Fibroblast of lung (primary cell): ENCODE measurements at regions not wholly inside any gene's neighbourhood (a gene's known extent, or its start where the extent isn't known, plus 50 kb on each side); places are given as distances from the start of the nearest gene placed in this dataset.

Experiments used
- DNase-seq, 2 donors: peaks; one replicate each; pipeline versions ENCODE4 v3.0.0 to v3.0.0-alpha.2; 2010; ENCODE audit warnings: low read depth in 2 of 2
- H2AFZ ChIP-seq: 2 replicates; pipeline ENCODE4 v1.5.1; 2012; ENCODE audit warnings: low read length, control low read depth, inconsistent platforms
- H3K27ac ChIP-seq: 2 replicates; pipeline ENCODE4 v1.5.1; 2011; ENCODE audit warnings: low read length, control low read depth; ENCODE audit not compliant: insufficient read depth
- H3K27me3 ChIP-seq: 2 replicates; pipeline ENCODE4 v1.5.1; 2011; ENCODE audit warnings: mild to moderate bottlenecking, low read length; ENCODE audit not compliant: control insufficient read depth, insufficient read depth
- H3K36me3 ChIP-seq: 2 replicates; pipeline ENCODE4 v1.5.1; 2011; ENCODE audit warnings: low read length; ENCODE audit not compliant: control insufficient read depth, insufficient read depth
- H3K4me1 ChIP-seq: 2 replicates; pipeline ENCODE4 v1.5.1; 2011; ENCODE audit warnings: low read length; ENCODE audit not compliant: control insufficient read depth, insufficient read depth; ENCODE audit errors: extremely low read depth
- H3K4me2 ChIP-seq: 2 replicates; pipeline ENCODE4 v1.5.1; 2011; ENCODE audit warnings: low read length, control low read depth; ENCODE audit not compliant: insufficient read depth; ENCODE audit errors: extremely low read depth
- H3K4me3 ChIP-seq, 4 experiments: fragments of 200-600 bp in 1 of 4; sonication (generic) in 1 of 4; replicated peaks in 1 of 4; 2 replicates each; pipeline ENCODE4 v1.5.1; 2011 to 2016; ENCODE audit warnings: low read length in 4 of 4, low read depth in 3 of 4, mild to moderate bottlenecking in 3 of 4, control low read depth in 2 of 4, inconsistent platforms in 1 of 4, mixed read lengths in 1 of 4; ENCODE audit not compliant: insufficient read depth in 1 of 4; ENCODE audit errors: control extremely low read depth in 1 of 4
- H3K79me2 ChIP-seq: 2 replicates; pipeline ENCODE4 v1.5.1; 2012; ENCODE audit warnings: mild to moderate bottlenecking, low read length, inconsistent platforms; ENCODE audit not compliant: control insufficient read depth, insufficient read depth
- H3K9ac ChIP-seq: 2 replicates; pipeline ENCODE4 v1.5.1; 2011; ENCODE audit warnings: mild to moderate bottlenecking, low read length, control low read depth; ENCODE audit not compliant: insufficient read depth
- H3K9me3 ChIP-seq: 2 replicates; pipeline ENCODE4 v1.5.1; 2012; ENCODE audit warnings: low read depth, low read length; ENCODE audit not compliant: control insufficient read depth, insufficient read depth
- H4K20me1 ChIP-seq: 2 replicates; pipeline ENCODE4 v1.5.1; 2011; ENCODE audit warnings: low read length; ENCODE audit not compliant: control insufficient read depth, insufficient read depth; ENCODE audit errors: extremely low read depth
- CTCF ChIP-seq, 2 donors: IDR thresholded peaks in 1 of 2; conservative IDR thresholded peaks in 1 of 2; 1 replicate in 1 of 2; 2 replicates in 1 of 2; pipeline ENCODE4 v1.5.1; 2011 to 2012; ENCODE audit warnings: low read length in 2 of 2, control low read depth in 1 of 2, inconsistent platforms in 1 of 2, low read depth in 1 of 2, mild to moderate bottlenecking in 1 of 2
- EZH2 ChIP-seq: IDR thresholded peaks from 2 replicates; pipeline ENCODE4 v1.5.1; 2012; ENCODE audit warnings: low read length, control low read depth, mild to moderate bottlenecking; ENCODE audit errors: missing control alignments

DNA sequence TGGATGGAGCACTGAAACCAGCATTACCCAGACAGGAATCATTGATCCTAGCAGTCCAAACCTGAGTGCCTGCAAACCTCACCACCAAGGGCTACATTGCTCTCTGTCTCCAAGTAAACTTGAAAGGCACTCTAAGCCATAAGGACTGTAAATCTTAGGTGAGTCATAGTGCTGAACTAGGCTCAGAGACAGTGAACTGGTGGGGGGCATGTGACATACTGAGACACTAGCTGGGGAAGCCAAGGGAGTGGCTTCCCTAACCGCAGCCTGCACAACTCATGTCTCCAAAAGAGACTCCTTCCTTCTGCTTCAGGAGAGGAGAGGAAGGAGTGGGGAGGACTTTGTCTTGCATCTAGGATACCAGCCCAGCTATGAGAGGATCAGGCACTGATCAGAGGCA, 235.5 kb upstream of the ACTRT1 start:
- H3K9me3 ChIP-seq: no peaks in the 10 kb centered on the region

GRCh38 chrX:128250621-128251020, 198.4 kb upstream of the ACTRT1 start:
- Histone ChIP-seq H3K9ac (no peak overlapping the region), H2AFZ (no peak overlapping the region), H3K4me1 (no peaks in the 10 kb centered on the region), H3K36me3 (no peaks in the 10 kb centered on the region), H3K27me3 (no peaks in the 10 kb centered on the region), H3K79me2 (no peaks in the 10 kb centered on the region), H3K9me3 (no peaks in the 10 kb centered on the region), H3K4me2 (no peak overlapping the region), H3K4me3 (no peak overlapping the region), H4K20me1 (no peaks in the 10 kb centered on the region), H3K27ac (no peak overlapping the region)
- DNase-seq: no peak
- TF ChIP-seq CTCF (conservative IDR thresholded peaks at IDR 0.05 in 1 of 2, IDR thresholded peaks at IDR 0.05 in 1 of 2; ENCODE audit: low read depth in 1 of 2, low read length in 2 of 2) (no peak), EZH2 (no peak)

More for the DNA sequence above, 235.5 kb upstream of the ACTRT1 start:
- no peak for TF ChIP-seq EZH2
- TF ChIP-seq CTCF (conservative IDR thresholded peaks at IDR 0.05 in 1 of 2, IDR thresholded peaks at IDR 0.05 in 1 of 2; ENCODE audit: low read depth in 1 of 2, low read length in 2 of 2): no peak
- no peak for DNase-seq
- H3K4me3 ChIP-seq: no peak overlapping the region
- H3K27ac ChIP-seq: no peak overlapping the region
- no peak overlapping the region for H3K9ac ChIP-seq
- no peaks in the 10 kb centered on the region for H3K79me2 ChIP-seq
- no peaks in the 10 kb centered on the region for H3K4me1 ChIP-seq
- H2AFZ ChIP-seq: no peak overlapping the region
- no peaks in the 10 kb centered on the region for H3K27me3 ChIP-seq
- no peaks in the 10 kb centered on the region for H3K36me3 ChIP-seq
- no peak overlapping the region for H3K4me2 ChIP-seq
- no peaks in the 10 kb centered on the region for H4K20me1 ChIP-seq

- H3K79me2 ChIP-seq: no peaks in the 10 kb centered on the region
- H3K4me1 ChIP-seq: no peaks in the 10 kb centered on the region
- no peak overlapping the region for H3K4me3 ChIP-seq
- no peaks in the 10 kb centered on the region for H3K27me3 ChIP-seq
- DNase-seq: no peak
- H3K9me3 ChIP-seq: no peaks in the 10 kb centered on the region
- TF ChIP-seq EZH2 (no peak), CTCF (conservative IDR thresholded peaks at IDR 0.05 in 1 of 2, IDR thresholded peaks at IDR 0.05 in 1 of 2; ENCODE audit: low read depth in 1 of 2, low read length in 2 of 2) (no peak)
- no peak overlapping the region for H3K27ac ChIP-seq
- H3K36me3 ChIP-seq: no peaks in the 10 kb centered on the region
- H4K20me1 ChIP-seq: no peaks in the 10 kb centered on the region
- no peak overlapping the region for H2AFZ ChIP-seq
- no peak overlapping the region for H3K4me2 ChIP-seq
- no peak overlapping the region for H3K9ac ChIP-seq
These were observed 164.2 kb upstream of the ACTRT1 start for GRCh38 chrX:128216364-128216763.
